NOMO-1 (cell line): ENCODE measurements at regions not wholly inside any gene's neighbourhood (a gene's known extent, or its start where the extent isn't known, plus 50 kb on each side); places are given as distances from the start of the nearest gene placed in this dataset.
A peak's percentile ranks its signal among the peaks of the same experiment; 100 is the strongest.

Experiments used
- DNase-seq, 2 experiments: peaks; one replicate each; lab custom pipeline; 2025; ENCODE audit not compliant: unreplicated experiment in 2 of 2; lab: John Stamatoyannopoulos, UW

- no peak for DNase-seq
These were observed 239.6 kb upstream of the TRAM1L1 start for GRCh38 chr4:117324851-117325491.

GRCh38 chr4:117326091-117326490 lies 240.7 kb upstream of the TRAM1L1 start:
- no peak for DNase-seq

GRCh38 chr4:117327491-117327890 lies 242.1 kb upstream of the TRAM1L1 start:
- no peak for DNase-seq

GRCh38 chr4:117328333-117328732 lies 243.0 kb upstream of the TRAM1L1 start:
- DNase-seq: no peak

- no peak for DNase-seq
These were observed 246.4 kb upstream of the TRAM1L1 start for GRCh38 chr4:117331817-117332216.

- DNase-seq: no peak
These were observed 249.2 kb upstream of the TRAM1L1 start for GRCh38 chr4:117334451-117335188.

- DNase-seq: no peak
These were observed 272.1 kb upstream of the TRAM1L1 start for GRCh38 chr4:117357437-117357836.

- DNase-seq: no peak
These were observed 272.5 kb upstream of the TRAM1L1 start for GRCh38 chr4:117357866-117358265.

GRCh38 chr4:117370944-117371668 lies 285.7 kb upstream of the TRAM1L1 start:
- no peak for DNase-seq

- DNase-seq: no peak
These were observed 289.7 kb upstream of the TRAM1L1 start for GRCh38 chr4:117375101-117375500.

- DNase-seq: no peak
These were observed 291.3 kb upstream of the TRAM1L1 start for GRCh38 chr4:117376692-117377091.

GRCh38 chr4:117378942-117379341 lies 293.6 kb upstream of the TRAM1L1 start:
- DNase-seq: no peak

- DNase-seq: no peak
These were observed 298.1 kb upstream of the TRAM1L1 start for GRCh38 chr4:117383468-117383867.

- no peak for DNase-seq
These were observed 300.1 kb upstream of the TRAM1L1 start for GRCh38 chr4:117385526-117385925.

- DNase-seq: no peak
These were observed 301.7 kb upstream of the TRAM1L1 start for GRCh38 chr4:117387072-117387471.

GRCh38 chr4:117400039-117400835 lies 314.9 kb upstream of the TRAM1L1 start:
- no peak for DNase-seq

GRCh38 chr4:117412661-117413060 lies 327.3 kb upstream of the TRAM1L1 start:
- DNase-seq: no peak

GRCh38 chr4:117417856-117418255 lies 332.5 kb upstream of the TRAM1L1 start:
- no peak for DNase-seq

- DNase-seq: no peak
These were observed 335.6 kb upstream of the TRAM1L1 start for GRCh38 chr4:117420948-117421347.

- DNase-seq: peak in 1 of 2 experiments; percentile 53
These were observed 336.3 kb upstream of the TRAM1L1 start for GRCh38 chr4:117421706-117422105.

GRCh38 chr4:117422297-117422696 lies 336.9 kb upstream of the TRAM1L1 start:
- no peak for DNase-seq
